ENCODE measurements at regions not wholly inside any gene's neighbourhood (a gene's known extent, or its start where the extent isn't known, plus 50 kb on each side); places are given as distances from the start of the nearest gene placed in this dataset.

GRCh38 chr1:38141483-38141882 is 94.9 kb upstream of the POU3F1 start:
- TF ChIP-seq CTCF (IDR thresholded peaks at IDR 0.05) (no peak), EP300 (IDR thresholded peaks at IDR 0.05) (no peak)
